ENCODE measurements at regions not wholly inside any gene's neighbourhood (a gene's known extent, or its start where the extent isn't known, plus 50 kb on each side); places are given as distances from the start of the nearest gene placed in this dataset.

GRCh38 chr6:15147827-15148226 lies 98.0 kb upstream of the JARID2 start:
- no peak overlapping the region for H3K9ac ChIP-seq (ENCODE audit: insufficient read depth in 1 of 2, low read length in 2 of 2)
- H3K27me3 ChIP-seq (ENCODE audit: control insufficient read depth in 3 of 3, insufficient read depth in 3 of 3, low read length in 2 of 3), result no peaks in the 10 kb centered on the region
- H3K4me1 ChIP-seq (ENCODE audit: control insufficient read depth in 5 of 5, insufficient read depth in 5 of 5, low read length in 5 of 5), result peaks cover 0 to 8% (median 4%) of the 10 kb centered on the region in 5 donors
- no peak for TF ChIP-seq CTCF (IDR thresholded peaks at IDR 0.05; ENCODE audit: control extremely low read depth, extremely low read depth)
- H3K4me3 ChIP-seq, result no peak overlapping the region
- no peak overlapping the region for H3K27ac ChIP-seq (ENCODE audit: low read depth in 1 of 2, low read length in 1 of 2)
- ATAC-seq (ENCODE audit: insufficient read depth, low FRiP score) (no peak), DNase-seq (no peak)
- 90 to 95% methylated on average over 5 of the region's 5 CpGs for WGBS, 2 donors
- no peaks in the 10 kb centered on the region for H3K36me3 ChIP-seq (ENCODE audit: control insufficient read depth in 4 of 4, insufficient read depth in 4 of 4, low read length in 4 of 4)
- peaks cover 0 to 3% (median 0%) of the 10 kb centered on the region in 4 donors for H3K9me3 ChIP-seq (ENCODE audit: control insufficient read depth in 4 of 4, insufficient read depth in 3 of 4, low read length in 3 of 4)

GRCh38 chr6:15148356-15148946 lies 97.4 kb upstream of the JARID2 start:
- H3K27me3 ChIP-seq (ENCODE audit: control insufficient read depth in 3 of 3, insufficient read depth in 3 of 3, low read length in 2 of 3), result no peaks in the 10 kb centered on the region
- no peak for DNase-seq
- H3K9me3 ChIP-seq (ENCODE audit: control insufficient read depth in 4 of 4, insufficient read depth in 3 of 4, low read length in 3 of 4), result peaks cover 0 to under 1% (median 0%) of the 10 kb centered on the region in 4 donors
- H3K4me1 ChIP-seq (ENCODE audit: control insufficient read depth in 5 of 5, insufficient read depth in 5 of 5, low read length in 5 of 5), result peaks cover 0 to 2% (median under 1%) of the 10 kb centered on the region in 5 donors
- H3K9ac ChIP-seq (ENCODE audit: insufficient read depth in 1 of 2, low read length in 2 of 2), result no peak overlapping the region
- no peaks in the 10 kb centered on the region for H3K36me3 ChIP-seq (ENCODE audit: control insufficient read depth in 4 of 4, insufficient read depth in 4 of 4, low read length in 4 of 4)
- H3K4me3 ChIP-seq, result no peak overlapping the region
- 72 to 85% methylated on average over 8 of the region's 8 CpGs for WGBS, 2 donors
- H3K27ac ChIP-seq (ENCODE audit: low read depth in 1 of 2, low read length in 1 of 2), result no peak overlapping the region
- no peak for TF ChIP-seq CTCF (IDR thresholded peaks at IDR 0.05; ENCODE audit: control extremely low read depth, extremely low read depth)
- no peak for ATAC-seq (ENCODE audit: insufficient read depth, low FRiP score)

- WGBS, 2 donors, result 97 to 99% methylated on average over 2 of the region's 2 CpGs
- Histone ChIP-seq H3K4me3 (no peak overlapping the region), H3K27me3 (ENCODE audit: control insufficient read depth in 3 of 3, insufficient read depth in 3 of 3, low read length in 2 of 3) (no peaks in the 10 kb centered on the region), H3K9me3 (ENCODE audit: control insufficient read depth in 4 of 4, insufficient read depth in 3 of 4, low read length in 3 of 4) (no peaks in the 10 kb centered on the region), H3K27ac (ENCODE audit: low read depth in 1 of 2, low read length in 1 of 2) (no peak overlapping the region), H3K36me3 (ENCODE audit: control insufficient read depth in 4 of 4, insufficient read depth in 4 of 4, low read length in 4 of 4) (no peaks in the 10 kb centered on the region), H3K9ac (ENCODE audit: insufficient read depth in 1 of 2, low read length in 2 of 2) (no peak overlapping the region), H3K4me1 (ENCODE audit: control insufficient read depth in 5 of 5, insufficient read depth in 5 of 5, low read length in 5 of 5) (no peaks in the 10 kb centered on the region)
- TF ChIP-seq CTCF (IDR thresholded peaks at IDR 0.05; ENCODE audit: control extremely low read depth, extremely low read depth), result no peak
- DNase-seq (no peak), ATAC-seq (ENCODE audit: insufficient read depth, low FRiP score) (no peak)
Observed at GRCh38 chr6:15150207-15150606, 95.7 kb upstream of the JARID2 start.

GRCh38 chr6:15152700-15153099 lies 93.2 kb upstream of the JARID2 start:
- no peak overlapping the region for H3K9ac ChIP-seq (ENCODE audit: insufficient read depth in 1 of 2, low read length in 2 of 2)
- no peak overlapping the region for H3K4me3 ChIP-seq
- H3K9me3 ChIP-seq (ENCODE audit: control insufficient read depth in 4 of 4, insufficient read depth in 3 of 4, low read length in 3 of 4), result no peaks in the 10 kb centered on the region
- H3K27ac ChIP-seq (ENCODE audit: low read depth in 1 of 2, low read length in 1 of 2), result no peak overlapping the region
- no peak for TF ChIP-seq CTCF (IDR thresholded peaks at IDR 0.05; ENCODE audit: control extremely low read depth, extremely low read depth)
- H3K27me3 ChIP-seq (ENCODE audit: control insufficient read depth in 3 of 3, insufficient read depth in 3 of 3, low read length in 2 of 3), result no peaks in the 10 kb centered on the region
- no peak for ATAC-seq (ENCODE audit: insufficient read depth, low FRiP score)
- H3K4me1 ChIP-seq (ENCODE audit: control insufficient read depth in 5 of 5, insufficient read depth in 5 of 5, low read length in 5 of 5), result no peaks in the 10 kb centered on the region
- 88 to 92% methylated on average over 2 of the region's 2 CpGs for WGBS, 2 donors
- no peak for DNase-seq
- H3K36me3 ChIP-seq (ENCODE audit: control insufficient read depth in 4 of 4, insufficient read depth in 4 of 4, low read length in 4 of 4), result no peaks in the 10 kb centered on the region
